Right atrium auricular region (tissue), 2 donors: ENCODE measurements at regions not wholly inside any gene's neighbourhood (a gene's known extent, or its start where the extent isn't known, plus 50 kb on each side); places are given as distances from the start of the nearest gene placed in this dataset.

Experiments used
- DNase-seq: peaks from one replicate; pipeline ENCODE4 v3.0.0-alpha.2; 2019; ENCODE audit warnings: low spot score
- H3K27ac ChIP-seq, 2 donors: fragments of 200-600 bp; sonication (generic); 1 replicate in 1 of 2; 2 replicates in 1 of 2; pipeline ENCODE4 v1.5.1; 2016 to 2019
- H3K27me3 ChIP-seq, 2 donors: fragments of 200-600 bp; sonication (generic); one replicate each; pipeline versions ENCODE4 v1.5.1 to v1.6.0; 2017 to 2019
- H3K36me3 ChIP-seq: fragments of 200-600 bp; sonication (generic); one replicate; pipeline ENCODE4 v1.5.1; 2016
- H3K4me1 ChIP-seq, 2 donors: fragments of 200-600 bp; sonication (generic); one replicate each; pipeline versions ENCODE4 v1.5.1 to v1.6.0; 2017 to 2019
- H3K4me3 ChIP-seq, 2 donors: fragments of 200-600 bp; sonication (generic); 1 replicate in 1 of 2; 2 replicates in 1 of 2; pipeline ENCODE4 v1.5.1; 2017 to 2019; ENCODE audit warnings: mild to moderate bottlenecking in 1 of 2, moderate library complexity in 1 of 2
- H3K9me3 ChIP-seq, 2 donors: fragments of 200-600 bp; sonication (generic); one replicate each; pipeline ENCODE4 v1.5.1; 2019
- TF ChIP-seq, protein P1 (sequence below), 2 donors: fragments of 200-600 bp; sonication (generic); IDR thresholded peaks; one replicate each; pipeline ENCODE4 v1.5.1; 2019; ENCODE audit warnings: antibody characterized with exemption in 2 of 2

DNA sequence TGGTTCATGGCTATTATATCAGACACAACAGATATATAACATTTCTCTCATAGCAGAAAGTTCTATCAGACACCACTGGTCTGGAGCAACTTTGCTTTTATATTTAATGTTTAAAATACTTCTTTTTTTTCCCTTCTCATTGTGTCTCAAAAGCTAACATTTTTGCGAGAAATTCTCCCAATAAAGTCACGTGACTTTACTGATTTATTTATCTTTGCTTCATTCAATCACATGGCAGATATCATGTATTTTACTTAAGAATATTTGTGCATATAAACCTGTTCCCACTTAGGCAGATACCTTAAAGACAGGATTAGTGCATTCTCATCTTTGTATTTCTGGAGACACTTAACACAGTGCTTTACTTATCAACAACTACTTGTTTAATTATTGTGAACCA is 1093.1 kb upstream of the LRRN3 start:
- no peaks in the 10 kb centered on the region for H3K4me1 ChIP-seq
- DNase-seq, result no peak
- no peak overlapping the region for H3K27ac ChIP-seq
- H3K36me3 ChIP-seq, result no peaks in the 10 kb centered on the region
- no peaks in the 10 kb centered on the region for H3K9me3 ChIP-seq
- TF ChIP-seq, protein P1, sequence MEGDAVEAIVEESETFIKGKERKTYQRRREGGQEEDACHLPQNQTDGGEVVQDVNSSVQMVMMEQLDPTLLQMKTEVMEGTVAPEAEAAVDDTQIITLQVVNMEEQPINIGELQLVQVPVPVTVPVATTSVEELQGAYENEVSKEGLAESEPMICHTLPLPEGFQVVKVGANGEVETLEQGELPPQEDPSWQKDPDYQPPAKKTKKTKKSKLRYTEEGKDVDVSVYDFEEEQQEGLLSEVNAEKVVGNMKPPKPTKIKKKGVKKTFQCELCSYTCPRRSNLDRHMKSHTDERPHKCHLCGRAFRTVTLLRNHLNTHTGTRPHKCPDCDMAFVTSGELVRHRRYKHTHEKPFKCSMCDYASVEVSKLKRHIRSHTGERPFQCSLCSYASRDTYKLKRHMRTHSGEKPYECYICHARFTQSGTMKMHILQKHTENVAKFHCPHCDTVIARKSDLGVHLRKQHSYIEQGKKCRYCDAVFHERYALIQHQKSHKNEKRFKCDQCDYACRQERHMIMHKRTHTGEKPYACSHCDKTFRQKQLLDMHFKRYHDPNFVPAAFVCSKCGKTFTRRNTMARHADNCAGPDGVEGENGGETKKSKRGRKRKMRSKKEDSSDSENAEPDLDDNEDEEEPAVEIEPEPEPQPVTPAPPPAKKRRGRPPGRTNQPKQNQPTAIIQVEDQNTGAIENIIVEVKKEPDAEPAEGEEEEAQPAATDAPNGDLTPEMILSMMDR (IDR thresholded peaks at IDR 0.05), result no peak
- H3K4me3 ChIP-seq, result no peak overlapping the region
- no peaks in the 10 kb centered on the region for H3K27me3 ChIP-seq

DNA sequence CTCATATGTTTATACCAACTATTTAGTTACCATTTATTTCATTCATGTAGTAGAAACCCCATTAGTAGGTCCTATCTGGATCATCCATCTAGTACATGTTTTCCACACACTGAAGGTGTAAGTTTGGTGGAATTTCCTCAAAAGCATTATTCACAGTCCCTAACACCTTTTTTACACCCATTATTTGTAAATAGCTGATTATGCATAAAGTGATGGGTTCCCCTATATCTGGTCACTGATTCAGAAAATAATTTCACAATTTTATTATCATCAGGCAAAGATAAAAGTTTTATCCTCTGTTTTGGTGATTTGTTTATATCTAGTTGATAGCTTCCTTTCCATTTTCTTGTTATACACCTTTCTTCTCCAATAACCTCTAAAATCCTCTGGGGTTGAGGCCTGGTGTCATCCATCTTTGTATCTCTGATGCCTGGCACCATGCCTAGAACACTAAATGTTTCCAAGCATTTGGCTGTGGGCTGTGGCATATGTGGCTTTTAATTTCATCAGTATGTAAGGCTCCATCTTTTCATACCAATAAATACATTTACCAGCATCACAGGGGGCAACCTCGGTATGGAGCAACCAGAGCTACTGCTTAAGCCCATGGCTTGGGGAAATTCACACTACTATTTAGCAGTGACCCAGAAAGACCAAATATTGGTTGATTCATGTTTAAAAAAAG is 1089.5 kb upstream of the LRRN3 start:
- no peak for DNase-seq
- TF ChIP-seq, protein P1 (IDR thresholded peaks at IDR 0.05), result no peak
- Histone ChIP-seq H3K4me3 (no peak overlapping the region), H3K4me1 (no peaks in the 10 kb centered on the region), H3K9me3 (no peaks in the 10 kb centered on the region), H3K27ac (no peak overlapping the region), H3K27me3 (no peaks in the 10 kb centered on the region), H3K36me3 (no peaks in the 10 kb centered on the region)

DNA sequence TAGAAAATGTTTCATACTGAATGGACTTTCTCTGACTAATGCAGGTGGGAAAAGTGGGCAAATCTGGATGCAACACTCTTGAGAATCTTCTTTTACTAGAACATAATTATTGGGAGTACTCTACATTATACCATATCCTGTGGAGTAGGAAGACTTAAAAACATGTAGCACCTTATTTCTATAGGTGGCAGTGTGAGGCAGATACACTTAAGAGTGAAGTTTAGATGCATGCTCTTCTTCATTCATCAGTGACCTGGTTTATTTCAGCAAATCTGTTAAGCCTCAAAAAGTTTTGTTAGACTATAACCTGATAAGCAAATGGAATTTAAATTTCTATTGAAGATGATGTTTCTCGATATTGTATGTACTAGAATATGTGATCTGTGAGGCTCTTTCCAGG is 1087.1 kb upstream of the LRRN3 start:
- H3K27ac ChIP-seq, result no peak overlapping the region
- no peak for DNase-seq
- no peaks in the 10 kb centered on the region for H3K27me3 ChIP-seq
- no peaks in the 10 kb centered on the region for H3K9me3 ChIP-seq
- no peaks in the 10 kb centered on the region for H3K36me3 ChIP-seq
- TF ChIP-seq, protein P1 (IDR thresholded peaks at IDR 0.05), result no peak
- no peak overlapping the region for H3K4me3 ChIP-seq
- H3K4me1 ChIP-seq, result no peaks in the 10 kb centered on the region

DNA sequence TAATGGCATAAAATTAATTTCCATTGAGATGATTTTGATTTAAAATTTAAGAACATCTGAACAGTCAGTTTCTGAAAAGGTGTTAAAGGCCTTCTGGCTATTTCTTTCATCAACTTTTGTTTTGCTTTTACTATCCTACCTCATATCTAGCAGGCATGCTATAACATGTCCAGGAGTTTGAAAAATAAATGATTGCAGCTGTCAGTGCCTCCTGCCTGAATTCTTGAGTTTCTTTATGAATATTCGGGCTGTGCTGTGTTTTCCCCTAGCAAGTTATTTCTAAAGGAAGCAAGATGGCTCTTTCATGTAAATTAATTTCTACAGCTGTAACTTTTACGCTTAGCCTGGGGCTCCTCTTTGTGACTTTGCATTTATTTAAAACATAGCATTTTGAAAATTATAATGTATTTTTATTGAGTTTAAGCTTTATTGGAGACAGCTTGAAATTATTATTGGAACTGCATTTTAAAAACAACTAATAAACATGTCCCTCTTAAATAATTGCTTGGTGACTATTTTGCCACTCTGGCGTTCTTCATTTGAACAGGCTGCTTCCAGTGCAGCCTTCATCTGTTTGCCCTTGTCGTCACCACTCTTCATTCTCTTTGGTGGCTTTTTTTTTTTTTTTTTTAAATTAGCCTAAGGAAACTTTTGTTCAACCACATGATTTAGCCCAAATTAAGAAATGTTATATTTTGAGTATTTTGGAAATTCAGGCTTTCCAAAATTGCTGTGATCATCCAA is 1083.4 kb upstream of the LRRN3 start:
- Histone ChIP-seq H3K36me3 (no peaks in the 10 kb centered on the region), H3K9me3 (no peaks in the 10 kb centered on the region), H3K27ac (no peak overlapping the region), H3K4me3 (no peak overlapping the region), H3K4me1 (no peaks in the 10 kb centered on the region), H3K27me3 (no peaks in the 10 kb centered on the region)
- no peak for DNase-seq
- TF ChIP-seq, protein P1 (IDR thresholded peaks at IDR 0.05), result no peak

DNA sequence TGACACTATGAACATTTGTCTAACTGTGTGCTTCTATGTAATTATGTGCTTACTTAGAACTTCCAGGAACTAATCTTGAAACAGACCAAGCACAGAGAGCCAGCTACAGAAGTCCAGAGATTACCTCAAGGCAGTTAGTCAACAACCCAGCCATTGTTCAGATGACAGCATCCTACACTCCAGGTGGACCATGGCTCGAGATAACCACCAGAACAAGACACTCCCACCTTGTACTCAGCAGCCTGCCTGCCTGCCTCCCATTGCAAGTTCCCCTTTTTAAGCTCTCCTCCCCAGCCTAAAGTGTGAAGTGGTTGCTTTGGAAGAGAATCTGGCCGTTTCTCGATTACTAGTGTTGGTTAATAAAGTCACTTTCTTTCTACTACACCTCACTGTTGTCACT is 1080.6 kb upstream of the LRRN3 start:
- Histone ChIP-seq H3K27me3 (no peaks in the 10 kb centered on the region), H3K36me3 (no peaks in the 10 kb centered on the region), H3K27ac (no peak overlapping the region), H3K4me3 (no peak overlapping the region), H3K9me3 (no peaks in the 10 kb centered on the region), H3K4me1 (no peaks in the 10 kb centered on the region)
- DNase-seq, result no peak
- TF ChIP-seq, protein P1 (IDR thresholded peaks at IDR 0.05), result no peak
